ENCODE measurements at regions not wholly inside any gene's neighbourhood (a gene's known extent, or its start where the extent isn't known, plus 50 kb on each side); places are given as distances from the start of the nearest gene placed in this dataset.

- Mint-ChIP-seq H3K27ac (ENCODE audit: unreplicated experiment) (no peak overlapping the region), H3K27me3 (ENCODE audit: low read depth, unreplicated experiment) (no peaks in the 10 kb centered on the region), H3K9me3 (ENCODE audit: unreplicated experiment) (no peaks in the 10 kb centered on the region), H3K4me1 (ENCODE audit: low read depth, unreplicated experiment) (peaks cover 52% of the 10 kb centered on the region), H3K36me3 (ENCODE audit: low read depth, unreplicated experiment) (no peaks in the 10 kb centered on the region), H3K4me3 (ENCODE audit: unreplicated experiment) (no peak overlapping the region)
- Histone ChIP-seq H3K27ac (ENCODE audit: low read depth, low read length) (no peak overlapping the region), H3K36me3 (ENCODE audit: insufficient read depth, low read length) (no peaks in the 10 kb centered on the region), H3K9ac (ENCODE audit: low read length) (no peak overlapping the region), H3K4me2 (ENCODE audit: low read length) (peak overlapping the region; percentile 8), H2AFZ (ENCODE audit: low read depth, low read length) (no peak overlapping the region), H3K79me2 (ENCODE audit: insufficient read depth, low read length) (no peaks in the 10 kb centered on the region), H3K27me3 (ENCODE audit: insufficient read depth, low read length) (no peaks in the 10 kb centered on the region), H4K20me1 (ENCODE audit: insufficient read depth, low read length) (no peaks in the 10 kb centered on the region), H3K9me3 (ENCODE audit: insufficient read depth, low read depth, low read length) (no peaks in the 10 kb centered on the region), H3K4me3 (ENCODE audit: insufficient read depth, low read depth, low read length) (no peak overlapping the region), H3K4me1 (ENCODE audit: insufficient read depth, low read length) (peaks cover 32% of the 10 kb centered on the region)
- DNase-seq (ENCODE audit: low read depth): peak; percentile 94
- TF ChIP-seq CTCF (IDR thresholded peaks at IDR 0.05; ENCODE audit: insufficient read depth, low read depth, low read length): no peak
- no peak for TF ChIP-seq EZH2 (IDR thresholded peaks at IDR 0.05; ENCODE audit: insufficient read depth, low read length)
- FAIRE-seq: peak; percentile 91
These were observed 94.1 kb upstream of the SLC14A2 start for GRCh38 chr18:45521136-45521535.

- DNase-seq (ENCODE audit: low read depth) (peak; percentile 72), FAIRE-seq (peak; percentile 66)
These were observed 93.5 kb upstream of the SLC14A2 start for GRCh38 chr18:45521777-45522176.

More at GRCh38 chr18:45521777-45522176, 93.5 kb upstream of the SLC14A2 start:
- H3K36me3 ChIP-seq (ENCODE audit: insufficient read depth, low read length): no peaks in the 10 kb centered on the region
- H3K4me3 ChIP-seq (ENCODE audit: insufficient read depth, low read depth, low read length): no peak overlapping the region
- H3K4me1 Mint-ChIP-seq (ENCODE audit: low read depth, unreplicated experiment): peaks cover 49% of the 10 kb centered on the region
- H3K9me3 Mint-ChIP-seq (ENCODE audit: unreplicated experiment): no peaks in the 10 kb centered on the region
- no peaks in the 10 kb centered on the region for H4K20me1 ChIP-seq (ENCODE audit: insufficient read depth, low read length)
- H2AFZ ChIP-seq (ENCODE audit: low read depth, low read length): no peak overlapping the region
- peak overlapping the region; percentile 19 for H3K4me2 ChIP-seq (ENCODE audit: low read length)
- H3K4me1 ChIP-seq (ENCODE audit: insufficient read depth, low read length): peaks cover 29% of the 10 kb centered on the region
- H3K4me3 Mint-ChIP-seq (ENCODE audit: unreplicated experiment): no peak overlapping the region
- peaks cover 4% of the 10 kb centered on the region for H3K27me3 Mint-ChIP-seq (ENCODE audit: low read depth, unreplicated experiment)
- no peaks in the 10 kb centered on the region for H3K27me3 ChIP-seq (ENCODE audit: insufficient read depth, low read length)
- H3K9me3 ChIP-seq (ENCODE audit: insufficient read depth, low read depth, low read length): no peaks in the 10 kb centered on the region
- no peak for TF ChIP-seq CTCF (IDR thresholded peaks at IDR 0.05; ENCODE audit: insufficient read depth, low read depth, low read length)
- no peak for TF ChIP-seq EZH2 (IDR thresholded peaks at IDR 0.05; ENCODE audit: insufficient read depth, low read length)
- no peaks in the 10 kb centered on the region for H3K36me3 Mint-ChIP-seq (ENCODE audit: low read depth, unreplicated experiment)
- no peak overlapping the region for H3K27ac Mint-ChIP-seq (ENCODE audit: unreplicated experiment)
- no peaks in the 10 kb centered on the region for H3K79me2 ChIP-seq (ENCODE audit: insufficient read depth, low read length)
- no peak overlapping the region for H3K9ac ChIP-seq (ENCODE audit: low read length)
- H3K27ac ChIP-seq (ENCODE audit: low read depth, low read length): peak overlapping the region; percentile 10

Measured in astrocyte (in vitro differentiated cells and primary cell).